K562 (cell line): ENCODE measurements at regions not wholly inside any gene's neighbourhood (a gene's known extent, or its start where the extent isn't known, plus 50 kb on each side); places are given as distances from the start of the nearest gene placed in this dataset.

Experiments
- ATAC-seq: fragments of 200-7000 bp; cut with Tn5 transposase; 3 replicates; pipeline ENCODE4 v1.9.1; 2020; ENCODE audit warnings: moderate library complexity
- BruUV-seq: library from RNA; stranded (reverse); fragments of 400-500 nt; replicated peaks from 2 replicates; lab custom pipeline; 2021; lab: Mats Ljungman, UMichigan
- CTCF ChIA-PET: fragments of 300-600 bp; formaldehyde crosslinking; extraction: SDS; loops from one replicate; lab custom pipeline; 2021; ENCODE audit warnings: low intra/inter-chr PET ratio; lab: Yijun Ruan, JAX
- POLR2A ChIA-PET: fragments of 300-600, 350-650 bp; sonication (Branson Sonifier 250); formaldehyde crosslinking; extraction: SDS; loops from one replicate; lab custom pipeline; 2021; ENCODE audit warnings: antibody characterized with exemption, inconsistent platforms; lab: Yijun Ruan, JAX
- DNase-seq, 4 experiments: peaks; one replicate each; pipeline versions ENCODE4 v3.0.0 to v3.0.0-alpha.2; 2011 to 2018; ENCODE audit warnings: low spot score in 3 of 4, mixed read lengths in 3 of 4; ENCODE audit errors: extremely low read depth in 1 of 4
- FAIRE-seq: peaks from 2 replicates; lab custom pipeline; 2011; peaks lifted over from hg19 to GRCh38; lab: Jason Lieb, UNC
- H2AFZ ChIP-seq: 2 replicates; pipeline ENCODE4 v1.6.0; 2011; ENCODE audit warnings: low read depth, low read length, control low read depth, inconsistent platforms
- H3K27ac ChIP-seq: fragments of 200-600 bp; 3 replicates; pipeline ENCODE4 v1.8.0; 2011; ENCODE audit warnings: low read depth, mild to moderate bottlenecking, control low read depth, inconsistent platforms, low read length, moderate library complexity, mixed read lengths; ENCODE audit errors: extremely low read depth
- H3K27me3 ChIP-seq, 2 experiments: fragments of 300-600 bp in 1 of 2; 2 replicates in 1 of 2; 3 replicates in 1 of 2; pipeline versions ENCODE4 v1.6.0 to v1.8.0; 2011; ENCODE audit warnings: inconsistent platforms in 2 of 2, low read length in 2 of 2, mild to moderate bottlenecking in 1 of 2, mixed read lengths in 1 of 2, moderate library complexity in 1 of 2; ENCODE audit not compliant: control insufficient read depth in 2 of 2, insufficient read depth in 2 of 2
- H3K36me3 ChIP-seq: fragments of 300-600 bp; 3 replicates; pipeline ENCODE4 v1.8.0; 2011; ENCODE audit warnings: mild to moderate bottlenecking, low read length, inconsistent platforms; ENCODE audit not compliant: control insufficient read depth, insufficient read depth
- H3K4me1 ChIP-seq, 2 experiments: fragments of 200-600 bp in 1 of 2; replicated peaks in 1 of 2; 2 replicates in 1 of 2; 3 replicates in 1 of 2; pipeline versions ENCODE4 v1.5.1 to v1.8.0; 2011; ENCODE audit warnings: inconsistent platforms in 2 of 2, low read length in 2 of 2, mild to moderate bottlenecking in 1 of 2, mixed read lengths in 1 of 2, moderate library complexity in 1 of 2; ENCODE audit not compliant: control insufficient read depth in 2 of 2, insufficient read depth in 2 of 2
- H3K4me2 ChIP-seq: 2 replicates; pipeline ENCODE4 v1.6.1; 2011; ENCODE audit warnings: low read length, control low read depth, inconsistent platforms, mixed read lengths; ENCODE audit not compliant: insufficient read depth
- H3K4me3 ChIP-seq: fragments of 200-600 bp; sonication (generic), shearing (Covaris generic); 2 replicates; pipeline ENCODE4 v1.5.1; 2016; ENCODE audit warnings: control low read depth, inconsistent platforms
- H3K79me2 ChIP-seq: fragments of 200-600 bp; 3 replicates; pipeline ENCODE4 v1.8.0; 2011; ENCODE audit warnings: low read length, inconsistent platforms; ENCODE audit not compliant: control insufficient read depth, insufficient read depth
- H3K9ac ChIP-seq, 2 experiments: 2 replicates each; pipeline versions ENCODE4 v1.6.0 to v1.6.1; 2011; ENCODE audit warnings: low read depth in 2 of 2, low read length in 2 of 2, control low read depth in 1 of 2, inconsistent platforms in 1 of 2, mild to moderate bottlenecking in 1 of 2, mixed read lengths in 1 of 2; ENCODE audit not compliant: insufficient read depth in 1 of 2
- H3K9me1 ChIP-seq: one replicate; pipeline ENCODE4 v1.6.0; 2011; ENCODE audit warnings: inconsistent platforms, mild to moderate bottlenecking, low read length, moderate library complexity; ENCODE audit not compliant: control insufficient read depth, insufficient read depth
- H3K9me3 ChIP-seq: replicated peaks from 2 replicates; pipeline ENCODE4 v1.5.1; 2011; ENCODE audit warnings: low read depth, low read length, inconsistent platforms; ENCODE audit not compliant: control insufficient read depth, insufficient read depth
- H4K20me1 ChIP-seq: replicated peaks from 2 replicates; pipeline ENCODE4 v1.6.1; 2011; ENCODE audit warnings: low read length, inconsistent platforms, mixed read lengths; ENCODE audit not compliant: control insufficient read depth, insufficient read depth
- ARID3A ChIP-seq: IDR thresholded peaks from 2 replicates; pipeline ENCODE4 v1.6.1; 2012; ENCODE audit warnings: low read depth, low read length, improper control_type of control experiment, borderline replicate concordance
- CREBBP ChIP-seq: IDR thresholded peaks from one replicate; pipeline ENCODE4 v1.6.1; 2012; ENCODE audit warnings: low read depth, mild to moderate bottlenecking, control low read depth, inconsistent platforms, low read length
- MAZ ChIP-seq, 2 experiments: fragments of 450-650 bp in 1 of 2; sonication (generic) in 1 of 2; formaldehyde crosslinking; IDR thresholded peaks in 1 of 2; conservative IDR thresholded peaks in 1 of 2; 2 replicates each; pipeline versions ENCODE4 v1.4.0 to v1.5.0; 2020; ENCODE audit warnings: mild to moderate bottlenecking in 1 of 2, missing genetic modification reagents in 1 of 2
- NRF1 ChIP-seq, 2 experiments: fragments of 450-650 bp; IDR thresholded peaks in 1 of 2; conservative IDR thresholded peaks in 1 of 2; 2 replicates each; pipeline ENCODE4 v1.6.1; 2014; ENCODE audit warnings: mild to moderate bottlenecking in 2 of 2
- RB1 ChIP-seq: fragments of 450-650 bp; IDR thresholded peaks from 2 replicates; pipeline ENCODE4 v1.6.1; 2017; ENCODE audit warnings: low read depth, mild to moderate bottlenecking
- ZNF41 ChIP-seq: fragments of 250-450 bp; sonication (Bioruptor Pico); conservative IDR thresholded peaks from 2 replicates; pipeline ENCODE4 v1.4.0; 2020; ENCODE audit warnings: mild to moderate bottlenecking
- ZNF639 ChIP-seq, 2 experiments: fragments of 200-800 bp in 1 of 2; sonication (Bioruptor generic) in 1 of 2; sonication (generic) in 1 of 2; formaldehyde crosslinking in 1 of 2; IDR thresholded peaks in 1 of 2; conservative IDR thresholded peaks in 1 of 2; 2 replicates each; pipeline versions ENCODE4 v1.5.0 to v1.6.1; 2016 to 2020; ENCODE audit warnings: missing compliant biosample characterization in 1 of 2, missing genetic modification characterization in 1 of 2, missing genetic modification reagents in 1 of 2
- ZSCAN29 ChIP-seq: fragments of 450-650 bp; IDR thresholded peaks from 2 replicates; pipeline ENCODE4 v1.6.1; 2017
- WGBS: fragments of 100-300 bp; shearing (Covaris generic); methylation state at CpG from one replicate; pipeline ENCODE4 v1.1.6; 2016; ENCODE audit warnings: low coverage, mixed read lengths; ENCODE audit not compliant: insufficient coverage; ENCODE audit errors: missing lambda C conversion rate; 5-methylcytosine and 5-hydroxymethylcytosine counted together
- in situ Hi-C: fragments of 300-500 bp; cut with MboI; formaldehyde crosslinking; loops from 4 replicates; pipeline ENCODE4 v1.15.0; 2018; ENCODE audit warnings: inconsistent platforms, mixed read lengths
- intact Hi-C: fragments of 100-400 bp; cut with micrococcal nuclease; formaldehyde crosslinking; loops from 2 replicates; pipeline ENCODE4 v1.14.2; 2022
- TF ChIP-seq, protein P1 (sequence below), 3 experiments: fragments of 200-800 bp in 1 of 3; sonication (Bioruptor generic) in 1 of 3; sonication (generic) in 1 of 3; formaldehyde crosslinking in 1 of 3; IDR thresholded peaks; 2 replicates each; pipeline versions ENCODE4 v1.6.1 to v1.8.0; 2016 to 2022; ENCODE audit warnings: mild to moderate bottlenecking in 2 of 3, missing compliant biosample characterization in 2 of 3, missing genetic modification characterization in 2 of 3, missing genetic modification reagents in 1 of 3

GRCh38 chr7:132630834-132631233, 54.6 kb upstream of the PLXNA4 start:
- ChIA-PET POLR2A (no interaction called here), CTCF (no interaction called here)
- Histone ChIP-seq H3K27ac (no peak overlapping the region), H3K27me3 (no peaks in the 10 kb centered on the region), H3K79me2 (no peaks in the 10 kb centered on the region), H3K9me1 (no peaks in the 10 kb centered on the region), H3K4me3 (no peak overlapping the region), H3K9me3 (no peaks in the 10 kb centered on the region), H2AFZ (no peak overlapping the region), H3K4me2 (no peak overlapping the region), H3K4me1 (no peaks in the 10 kb centered on the region), H4K20me1 (no peaks in the 10 kb centered on the region), H3K36me3 (no peaks in the 10 kb centered on the region), H3K9ac (no peak overlapping the region)
- no peak for ATAC-seq
- no TSS peak for BruUV-seq
- intact Hi-C loops, result no loop called here
- in situ Hi-C loops, result no loop called here
- FAIRE-seq, result no peak
- WGBS, result 2% methylated on average over 2 of the region's 2 CpGs
- DNase-seq, result no peak
- TF ChIP-seq ZNF41 (CRISPR knock-in tag), result no peak
- no peak for TF ChIP-seq NRF1 (conservative IDR thresholded peaks at IDR 0.05 in 1 of 2, IDR thresholded peaks at IDR 0.05 in 1 of 2)
- TF ChIP-seq RB1, result no peak
- TF ChIP-seq, protein P1, sequence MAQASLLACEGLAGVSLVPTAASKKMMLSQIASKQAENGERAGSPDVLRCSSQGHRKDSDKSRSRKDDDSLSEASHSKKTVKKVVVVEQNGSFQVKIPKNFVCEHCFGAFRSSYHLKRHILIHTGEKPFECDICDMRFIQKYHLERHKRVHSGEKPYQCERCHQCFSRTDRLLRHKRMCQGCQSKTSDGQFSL (CRISPR knock-in tag; IDR thresholded peaks at IDR 0.05), result no peak
- TF ChIP-seq, protein P1 (tag; IDR thresholded peaks at IDR 0.05), result no peak
- no peak for TF ChIP-seq ZSCAN29
- TF ChIP-seq CREBBP, result no peak
- TF ChIP-seq ZNF639 (CRISPR knock-in tag; conservative IDR thresholded peaks at IDR 0.05 in 1 of 2, IDR thresholded peaks at IDR 0.05 in 1 of 2), result no peak
- no peak for TF ChIP-seq ARID3A
- no peak for TF ChIP-seq MAZ (CRISPR knock-in tag; conservative IDR thresholded peaks at IDR 0.05 in 1 of 2, IDR thresholded peaks at IDR 0.05 in 1 of 2)
